ENCODE measurements at regions not wholly inside any gene's neighbourhood (a gene's known extent, or its start where the extent isn't known, plus 50 kb on each side); places are given as distances from the start of the nearest gene placed in this dataset.

- Histone ChIP-seq H3K79me2 (ENCODE audit: control insufficient read depth, insufficient read depth, low read length) (no peaks in the 10 kb centered on the region), H3K27ac (ENCODE audit: insufficient read depth, low read depth, low read length) (no peak overlapping the region), H3K9me1 (replicated peaks; ENCODE audit: control insufficient read depth, extremely low read depth, insufficient read depth, low read length) (no peaks in the 10 kb centered on the region), H2AFZ (ENCODE audit: low read depth, low read length) (no peak overlapping the region), H3K9ac (replicated peaks; ENCODE audit: extremely low read depth, insufficient read depth, low read length) (no peak overlapping the region), H3K27me3 (ENCODE audit: control insufficient read depth in 2 of 2, insufficient read depth in 2 of 2, low read length in 2 of 2) (no peaks in the 10 kb centered on the region), H3K4me1 (ENCODE audit: control insufficient read depth, extremely low read depth, insufficient read depth, low read length) (peaks cover 30% of the 10 kb centered on the region), H3K4me2 (ENCODE audit: insufficient read depth, low read length) (no peak overlapping the region), H3K36me3 (ENCODE audit: control insufficient read depth in 2 of 2, extremely low read depth in 1 of 2, insufficient read depth in 2 of 2, low read length in 2 of 2) (no peaks in the 10 kb centered on the region), H3K4me3 (replicated peaks in 1 of 3; ENCODE audit: insufficient read depth in 1 of 3, low read depth in 1 of 3, low read length in 3 of 3) (no peak overlapping the region), H4K20me1 (replicated peaks; ENCODE audit: control insufficient read depth, extremely low read depth, insufficient read depth, low read length) (no peaks in the 10 kb centered on the region), H3K9me3 (replicated peaks; ENCODE audit: control insufficient read depth, insufficient read depth, low read length) (no peaks in the 10 kb centered on the region)
- intact Hi-C loops (cut with micrococcal nuclease), result no loop called here
- TF ChIP-seq POLR2A (IDR thresholded peaks at IDR 0.05; ENCODE audit: low read depth, low read length) (no peak), CTCF (IDR thresholded peaks at IDR 0.05; ENCODE audit: extremely low read depth in 1 of 2, insufficient read depth in 1 of 2, low read depth in 1 of 2, low read length in 2 of 2) (no peak), GATA2 (IDR thresholded peaks at IDR 0.05; ENCODE audit: insufficient read depth, insufficient read length, low read depth, low read length) (no peak), EZH2 (IDR thresholded peaks at IDR 0.05; ENCODE audit: borderline replicate concordance, low read depth, low read length, severe bottlenecking) (no peak)
- FAIRE-seq (no peak), DNase-seq (ENCODE audit: low read depth, low spot score) (no peak)
- ChIA-PET POLR2A (no interaction called here), CTCF (no interaction called here)
- dilution Hi-C loops (cut with MboI; ENCODE audit: extremely low pct_ligation_motif_present, low sequenced_read_pairs), result no loop called here
- BruUV-seq (replicated peaks), result no TSS peak
Measured at GRCh38 chr5:106962464-106963230, 708.1 kb downstream of the EFNA5 start.

GRCh38 chr5:106959387-106959786, 711.4 kb downstream of the EFNA5 start:
- Histone ChIP-seq H3K9me3 (replicated peaks; ENCODE audit: control insufficient read depth, insufficient read depth, low read length) (no peaks in the 10 kb centered on the region), H4K20me1 (replicated peaks; ENCODE audit: control insufficient read depth, extremely low read depth, insufficient read depth, low read length) (no peaks in the 10 kb centered on the region), H3K4me1 (ENCODE audit: control insufficient read depth, extremely low read depth, insufficient read depth, low read length) (peaks cover 15% of the 10 kb centered on the region), H3K9me1 (replicated peaks; ENCODE audit: control insufficient read depth, extremely low read depth, insufficient read depth, low read length) (no peaks in the 10 kb centered on the region), H3K4me3 (replicated peaks in 1 of 3; ENCODE audit: insufficient read depth in 1 of 3, low read depth in 1 of 3, low read length in 3 of 3) (no peak overlapping the region), H3K9ac (replicated peaks; ENCODE audit: extremely low read depth, insufficient read depth, low read length) (no peak overlapping the region), H3K27ac (ENCODE audit: insufficient read depth, low read depth, low read length) (no peak overlapping the region), H3K36me3 (ENCODE audit: control insufficient read depth in 2 of 2, extremely low read depth in 1 of 2, insufficient read depth in 2 of 2, low read length in 2 of 2) (no peaks in the 10 kb centered on the region), H2AFZ (ENCODE audit: low read depth, low read length) (peak overlapping the region; percentile 11), H3K4me2 (ENCODE audit: insufficient read depth, low read length) (peak overlapping the region; percentile 46), H3K79me2 (ENCODE audit: control insufficient read depth, insufficient read depth, low read length) (no peaks in the 10 kb centered on the region), H3K27me3 (ENCODE audit: control insufficient read depth in 2 of 2, insufficient read depth in 2 of 2, low read length in 2 of 2) (no peaks in the 10 kb centered on the region)
- POLR2A ChIA-PET, result no interaction called here
- dilution Hi-C loops (cut with MboI; ENCODE audit: extremely low pct_ligation_motif_present, low sequenced_read_pairs) (no loop called here), intact Hi-C loops (cut with micrococcal nuclease) (no loop called here)
- FAIRE-seq (peak; percentile 79), DNase-seq (ENCODE audit: low read depth, low spot score) (peak; percentile 83)
- CTCF ChIA-PET, result interaction anchor here (0.8 to 1.1 kb wide), 3 partner anchors 10 to 613 kb away, joined by 3 read pairs; no protein-coding TSS in a partner anchor
- no peak for TF ChIP-seq MYC (IDR thresholded peaks at IDR 0.05; ENCODE audit: low read depth, low read length)
- peak; percentile 30 for TF ChIP-seq JUN (IDR thresholded peaks at IDR 0.05; ENCODE audit: borderline replicate concordance, insufficient read depth, insufficient read length, low read depth)
- no peak for TF ChIP-seq POLR2AphosphoS5 (IDR thresholded peaks at IDR 0.05; ENCODE audit: insufficient read depth, low read depth, low read length)
- TF ChIP-seq FOS (IDR thresholded peaks at IDR 0.05; ENCODE audit: borderline replicate concordance, insufficient read depth, low read length), result peak; percentile 40
- no peak for TF ChIP-seq POLR2A (IDR thresholded peaks at IDR 0.05; ENCODE audit: low read depth, low read length)
- peak; percentile 79 for TF ChIP-seq GATA2 (IDR thresholded peaks at IDR 0.05; ENCODE audit: insufficient read depth, insufficient read length, low read depth, low read length)
- TF ChIP-seq EZH2 (IDR thresholded peaks at IDR 0.05; ENCODE audit: borderline replicate concordance, low read depth, low read length, severe bottlenecking), result no peak
- no peak for TF ChIP-seq MAX (IDR thresholded peaks at IDR 0.05; ENCODE audit: insufficient read depth, insufficient read length)
- no TSS peak for BruUV-seq (replicated peaks)

Data from endothelial cell of umbilical vein (primary cell).